Stimulated activated CD8-positive, alpha-beta memory T cell treated with anti-CD3 and anti-CD28 coated beads, Interleukin-7, amount 100 ng/mL, for 1 hour (primary cell): ENCODE measurements at regions not wholly inside any gene's neighbourhood (a gene's known extent, or its start where the extent isn't known, plus 50 kb on each side); places are given as distances from the start of the nearest gene placed in this dataset.

Experiments used
- DNase-seq, 2 donors: peaks; one replicate each; pipeline ENCODE4 v3.0.0-alpha.2; 2020; ENCODE audit warnings: low read depth in 2 of 2

DNA sequence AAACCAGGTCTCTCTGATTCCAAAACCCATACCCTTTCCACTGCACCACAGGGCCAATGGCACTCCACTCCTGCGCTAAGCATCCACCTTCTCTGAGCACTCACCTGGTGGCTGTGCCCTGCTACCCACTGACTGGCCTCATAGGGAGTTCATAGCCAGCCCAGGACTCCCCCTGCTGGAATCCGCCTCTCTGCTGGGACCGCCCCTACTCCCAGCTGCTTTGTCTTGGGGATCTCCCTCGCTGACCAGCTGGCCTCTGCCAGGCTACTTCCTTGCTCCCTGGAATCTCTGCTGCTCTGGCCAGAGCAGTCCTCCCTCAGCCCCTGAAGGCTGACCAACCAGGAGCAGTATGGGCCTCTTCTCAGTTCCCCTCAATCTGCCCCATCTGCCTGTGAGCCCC is 129.7 kb downstream of the FAXC start:
- DNase-seq = no peak

DNA sequence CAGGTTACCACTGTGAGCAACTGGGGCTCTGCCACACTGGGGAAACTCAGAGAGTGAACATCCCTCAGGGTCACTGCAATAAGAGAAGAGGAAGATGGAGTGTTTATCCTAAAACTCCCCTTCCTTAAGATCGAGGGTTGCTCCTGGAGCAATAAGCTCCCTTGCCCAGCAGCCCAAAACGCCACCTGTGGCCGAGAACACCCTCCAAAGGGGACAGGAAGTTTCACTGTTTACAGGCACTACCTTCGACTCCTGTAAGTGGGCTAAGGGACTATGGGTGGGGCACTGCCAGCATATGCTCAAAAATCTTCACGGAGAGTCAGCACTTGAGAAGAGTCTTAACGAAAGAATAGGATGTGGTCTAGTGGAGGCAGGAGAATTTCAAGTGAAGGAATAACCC is 132.5 kb downstream of the FAXC start:
- no peak for DNase-seq

GRCh38 chr6:99195986-99196655 is 153.4 kb downstream of the FAXC start:
- DNase-seq = no peak

GRCh38 chr6:99192561-99192960 is 156.9 kb downstream of the FAXC start:
- no peak for DNase-seq

DNA sequence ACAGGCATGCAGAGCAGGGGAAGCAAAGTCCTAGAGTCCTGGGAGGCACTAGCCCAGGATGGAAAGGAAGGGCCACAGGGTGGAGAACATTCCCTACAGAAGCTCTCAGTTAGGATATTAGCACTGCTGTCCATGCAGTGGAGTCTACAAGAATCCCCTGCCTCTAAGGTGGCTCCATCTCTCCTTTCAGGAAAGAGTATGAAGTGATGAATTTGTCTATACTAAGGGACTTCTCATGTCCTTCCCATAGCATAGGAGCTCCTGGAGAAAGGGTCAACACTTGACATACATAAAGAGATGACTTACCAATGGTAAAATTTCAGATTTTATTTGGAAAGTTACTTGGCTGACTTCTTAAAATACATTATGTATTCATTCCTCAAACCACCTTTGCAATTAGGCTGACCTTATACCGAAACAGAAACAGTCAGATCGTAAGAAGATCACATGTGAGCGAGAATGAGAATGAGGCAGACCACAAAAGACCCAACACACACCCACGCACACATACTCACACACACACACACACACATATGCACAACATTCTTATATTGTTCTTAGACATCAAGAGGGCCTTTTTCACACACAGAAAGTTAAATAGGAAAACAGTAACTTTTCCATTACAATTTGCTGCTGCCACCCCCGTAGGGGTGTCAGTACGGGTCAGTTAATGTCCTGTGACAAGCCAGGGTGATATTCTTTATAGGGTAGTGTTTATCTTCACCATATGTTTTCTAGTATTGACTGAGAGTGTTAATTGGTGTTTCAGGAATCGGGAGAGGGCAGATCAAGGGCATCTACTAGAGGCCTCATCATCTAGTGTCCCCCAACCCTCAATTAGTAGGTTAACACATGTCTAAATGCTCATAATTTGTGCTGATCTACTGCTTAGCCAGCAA is 159.4 kb downstream of the FAXC start:
- DNase-seq = no peak

DNA sequence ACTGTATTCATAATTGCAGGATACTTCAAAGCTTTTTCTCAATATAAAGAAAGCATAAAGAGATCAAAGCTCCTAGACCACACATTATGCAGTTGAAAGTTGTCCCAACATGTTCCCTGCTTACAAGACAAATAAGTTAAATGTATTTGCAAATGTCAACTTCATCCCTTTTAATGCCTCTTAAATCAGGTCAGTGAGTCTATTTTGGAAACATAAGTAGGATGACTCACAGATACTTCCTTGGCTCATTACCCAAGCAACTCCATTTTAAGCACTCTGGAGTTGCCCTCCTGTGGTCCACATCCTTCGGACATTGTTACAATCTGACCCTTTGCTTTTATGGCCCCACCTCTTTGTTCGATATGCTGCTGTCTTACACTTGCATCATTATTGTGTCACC is 162.0 kb downstream of the FAXC start:
- no peak for DNase-seq

DNA sequence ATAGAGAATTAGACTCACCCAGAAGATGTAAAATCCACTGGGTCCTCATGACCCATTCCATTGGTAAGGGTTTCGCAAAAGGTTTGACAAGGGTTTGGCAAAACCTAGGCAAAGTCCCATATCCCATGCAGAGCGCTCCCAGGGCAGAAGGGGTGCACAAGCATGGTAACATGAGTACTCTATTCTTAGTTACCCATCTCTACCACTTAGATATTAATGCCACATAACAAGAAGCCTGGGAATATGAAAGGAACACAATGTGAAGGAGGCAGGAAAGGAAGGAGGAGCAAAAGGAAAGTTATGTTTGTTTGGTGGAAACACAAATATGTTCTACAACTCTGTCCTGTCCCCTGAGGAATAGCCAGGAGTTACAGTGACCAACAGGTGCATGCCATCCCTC is 163.1 kb downstream of the FAXC start:
- no peak for DNase-seq

DNA sequence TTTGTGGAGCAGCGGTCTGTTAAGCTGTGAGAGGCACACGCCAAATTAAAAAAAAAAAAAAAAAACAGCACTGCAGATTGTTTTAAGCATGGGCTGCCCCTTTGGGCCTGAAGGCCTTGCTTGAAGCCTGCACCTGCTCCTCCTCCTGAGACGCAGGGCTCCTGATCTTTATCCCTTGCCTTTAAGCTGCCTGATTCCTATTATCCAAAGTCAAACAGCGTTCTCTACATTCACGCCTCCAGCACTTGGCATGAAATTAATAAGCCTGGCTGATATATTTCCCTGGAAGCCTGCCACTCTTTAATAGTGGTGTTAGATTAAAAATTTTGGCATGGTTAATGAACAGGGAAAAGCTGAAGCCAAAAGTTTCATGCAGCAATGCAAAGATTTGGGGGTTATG is 163.9 kb downstream of the FAXC start:
- no peak for DNase-seq

DNA sequence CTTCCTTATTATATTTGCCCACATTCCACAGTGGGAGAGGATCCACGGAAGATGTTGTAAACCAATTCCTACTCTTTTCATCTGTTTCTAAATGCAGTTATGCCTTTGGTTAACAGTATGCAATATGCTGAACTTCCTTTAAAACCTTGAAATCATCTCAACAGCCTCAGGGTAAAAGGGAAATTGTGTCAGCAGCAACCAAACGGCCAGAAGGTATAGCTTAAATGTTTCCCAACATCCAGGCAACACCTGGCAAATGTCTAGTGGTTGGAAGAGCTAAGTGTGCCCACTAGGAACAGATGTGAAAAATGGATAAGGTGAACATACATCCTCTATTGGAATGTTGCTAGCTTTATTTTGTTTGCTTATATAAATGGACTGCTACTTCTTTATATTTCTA is 164.8 kb downstream of the FAXC start:
- DNase-seq = no peak

- no peak for DNase-seq
These were observed 166.4 kb downstream of the FAXC start for GRCh38 chr6:99183066-99183465.

- DNase-seq = no peak
These were observed 168.3 kb downstream of the FAXC start for GRCh38 chr6:99181174-99181573.

DNA sequence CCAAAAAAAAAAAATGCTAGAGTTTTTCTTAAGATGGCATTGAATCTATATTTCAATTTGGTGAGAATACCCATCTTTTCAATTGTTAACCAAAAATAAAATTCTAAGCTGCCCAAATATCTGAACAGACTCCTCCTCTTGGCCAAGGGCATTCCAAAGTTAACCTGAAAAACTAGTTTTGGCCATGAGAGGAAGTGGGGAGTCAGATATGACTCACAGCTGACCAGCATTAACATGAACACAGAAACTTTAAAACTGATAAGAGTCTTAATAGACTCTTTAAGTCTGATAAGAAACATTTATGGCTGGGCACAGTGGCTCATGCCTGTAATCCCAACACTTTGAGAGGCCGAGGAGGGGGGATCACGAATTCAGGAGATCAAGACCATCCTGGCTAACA is 171.3 kb downstream of the FAXC start:
- DNase-seq = no peak

DNA sequence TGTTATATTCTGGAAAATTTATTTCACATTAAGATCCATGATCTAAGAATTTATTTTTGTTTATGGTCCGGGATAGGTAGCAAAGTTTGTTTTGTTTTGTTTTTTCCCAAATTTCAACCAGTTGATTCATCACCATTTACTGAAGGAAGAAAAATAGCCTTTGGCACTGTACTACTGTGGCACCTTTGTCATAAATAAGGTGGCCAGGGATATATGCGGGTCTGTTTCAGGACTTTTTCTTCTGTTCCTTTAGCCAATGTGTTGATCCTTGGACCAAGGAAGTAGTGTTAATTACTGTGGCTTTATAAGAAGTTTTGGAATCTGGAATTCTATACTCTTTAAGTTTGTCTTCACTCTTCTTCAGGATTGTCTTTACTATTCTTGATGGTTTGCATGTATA is 171.7 kb downstream of the FAXC start:
- DNase-seq = no peak

DNA sequence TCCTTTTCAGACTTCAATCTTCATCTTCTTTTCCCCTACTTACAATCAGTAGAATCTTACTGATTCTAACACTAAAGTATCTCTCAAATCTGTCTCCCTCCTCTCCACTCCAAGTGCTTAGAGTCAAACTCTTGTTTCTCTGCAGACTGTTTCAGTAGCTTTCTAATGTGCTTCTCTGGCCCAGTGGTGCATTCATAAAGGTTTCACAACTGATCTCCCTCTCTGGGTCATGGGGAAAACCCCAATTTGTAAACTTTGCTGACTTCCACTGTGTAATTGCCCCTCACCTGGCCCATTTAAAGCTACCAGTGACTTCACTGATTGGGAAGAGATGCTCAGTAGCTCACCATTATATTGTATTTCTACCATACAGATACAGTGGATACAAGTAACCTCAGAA is 183.6 kb downstream of the FAXC start:
- no peak for DNase-seq

DNA sequence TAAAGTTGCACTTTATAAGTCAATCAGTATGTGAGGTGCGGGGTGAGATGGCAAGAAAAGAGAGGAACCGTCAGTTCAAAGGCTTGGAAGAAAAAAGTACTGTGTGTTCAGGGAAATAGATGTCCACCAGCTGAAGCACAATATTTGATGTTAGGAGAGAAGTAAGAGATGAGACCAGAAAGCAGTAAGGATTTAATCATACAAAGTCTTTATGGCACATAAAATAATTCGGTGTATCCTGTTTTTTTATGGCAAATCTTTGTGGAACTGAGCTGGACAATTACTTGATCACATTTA is 197.2 kb downstream of the FAXC start:
- no peak for DNase-seq

- peak in 1 of 2 donors; percentile 1 for DNase-seq
These were observed 197.7 kb downstream of the FAXC start for GRCh38 chr6:99151634-99152346.

GRCh38 chr6:99148761-99149160 is 200.7 kb downstream of the FAXC start:
- DNase-seq = no peak

DNA sequence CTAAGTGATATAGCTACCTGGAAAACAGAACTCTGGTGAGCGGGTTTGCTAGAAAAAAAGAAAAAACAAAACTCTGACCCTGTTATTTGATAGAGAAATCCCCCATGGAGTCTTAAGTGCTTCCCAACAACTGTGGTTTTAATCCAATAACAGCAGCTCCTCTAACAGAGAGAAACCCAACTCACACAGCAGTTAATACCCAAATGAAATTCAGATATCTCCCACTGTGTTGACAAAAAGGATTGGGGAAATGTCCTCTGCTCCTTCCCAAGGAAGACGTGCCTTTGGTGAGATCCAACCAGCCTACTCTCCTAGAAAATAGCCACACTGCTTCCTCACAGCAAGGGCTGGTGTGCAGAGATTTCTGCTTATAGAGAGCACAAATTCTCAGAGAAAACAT is 200.4 kb upstream of the FBXL4 start:
- DNase-seq = no peak

- no peak for DNase-seq
These were observed 199.5 kb upstream of the FBXL4 start for GRCh38 chr6:99147206-99147605.

DNA sequence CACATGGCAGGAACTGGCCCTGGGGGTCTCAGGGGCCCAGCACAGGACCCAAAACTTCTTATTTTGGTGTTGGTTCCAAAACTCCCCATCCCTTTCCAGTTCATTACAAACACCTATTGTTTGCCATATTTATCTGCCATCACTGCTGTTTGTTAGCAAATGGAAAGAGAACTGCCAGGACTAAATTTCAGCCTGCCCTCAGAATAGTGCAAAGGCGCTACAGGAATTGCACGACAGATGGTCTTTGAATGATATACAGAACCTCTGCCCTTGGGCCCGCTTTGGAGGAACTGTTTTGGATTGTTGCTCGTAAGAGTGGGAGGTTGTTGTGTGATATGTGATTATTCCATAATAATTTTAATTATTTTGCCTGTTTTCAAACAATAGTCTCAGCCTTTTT is 199.0 kb upstream of the FBXL4 start:
- DNase-seq = no peak

- no peak for DNase-seq
These were observed 198.0 kb upstream of the FBXL4 start for GRCh38 chr6:99145738-99146137.

DNA sequence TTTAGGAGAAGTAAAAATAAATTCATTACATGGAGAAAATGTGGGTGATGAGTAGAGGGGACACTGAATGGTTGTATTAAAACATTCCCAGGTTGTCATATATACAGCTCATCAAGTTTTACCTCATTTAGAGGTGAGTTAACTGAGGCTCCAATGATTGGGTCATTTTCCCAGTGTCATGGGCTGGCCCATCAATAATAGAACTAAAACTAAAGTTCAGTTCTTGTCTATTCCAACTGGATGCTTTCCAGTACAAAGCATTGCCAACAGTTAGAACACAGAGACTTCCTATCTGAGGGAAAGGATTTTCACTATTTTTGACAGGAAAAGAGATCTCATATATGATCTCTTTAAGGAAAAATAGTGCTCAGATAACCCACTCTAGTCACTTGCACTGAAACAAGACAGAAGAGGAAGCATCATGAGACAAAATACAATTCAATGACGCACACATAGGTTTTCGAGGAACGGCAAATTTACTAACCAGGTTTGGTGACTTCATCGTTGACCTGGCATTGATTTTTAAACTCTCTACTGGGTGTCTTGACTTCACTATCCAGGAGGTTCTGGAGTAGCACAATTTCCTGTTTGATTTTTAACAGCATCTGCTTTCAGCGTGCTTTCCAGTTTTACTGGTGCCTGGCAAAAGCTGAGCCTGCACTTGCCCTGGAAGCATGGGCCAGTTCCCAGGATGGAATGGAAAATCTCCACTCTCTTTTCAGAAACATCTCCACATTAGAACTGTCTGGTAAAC is 195.5 kb upstream of the FBXL4 start:
- DNase-seq = no peak
